Upper lobe of left lung (tissue), 4 donors: ENCODE measurements at regions not wholly inside any gene's neighbourhood (a gene's known extent, or its start where the extent isn't known, plus 50 kb on each side); places are given as distances from the start of the nearest gene placed in this dataset.

ENCODE experiments used
- CTCF ChIP-seq, 6 experiments: fragments of 450-650 bp in 4 of 6; fragments of 200-600 bp in 2 of 6; sonication (generic) in 2 of 6; IDR thresholded peaks; one replicate each; pipeline ENCODE4 v1.5.1; 2016 to 2019; ENCODE audit warnings: antibody characterized with exemption in 6 of 6
- EP300 ChIP-seq, 4 donors: sonication (generic); formaldehyde crosslinking; IDR thresholded peaks; one replicate each; pipeline ENCODE4 v1.5.1; 2017; ENCODE audit warnings: antibody characterized with exemption in 4 of 4, control low read depth in 2 of 4

DNA sequence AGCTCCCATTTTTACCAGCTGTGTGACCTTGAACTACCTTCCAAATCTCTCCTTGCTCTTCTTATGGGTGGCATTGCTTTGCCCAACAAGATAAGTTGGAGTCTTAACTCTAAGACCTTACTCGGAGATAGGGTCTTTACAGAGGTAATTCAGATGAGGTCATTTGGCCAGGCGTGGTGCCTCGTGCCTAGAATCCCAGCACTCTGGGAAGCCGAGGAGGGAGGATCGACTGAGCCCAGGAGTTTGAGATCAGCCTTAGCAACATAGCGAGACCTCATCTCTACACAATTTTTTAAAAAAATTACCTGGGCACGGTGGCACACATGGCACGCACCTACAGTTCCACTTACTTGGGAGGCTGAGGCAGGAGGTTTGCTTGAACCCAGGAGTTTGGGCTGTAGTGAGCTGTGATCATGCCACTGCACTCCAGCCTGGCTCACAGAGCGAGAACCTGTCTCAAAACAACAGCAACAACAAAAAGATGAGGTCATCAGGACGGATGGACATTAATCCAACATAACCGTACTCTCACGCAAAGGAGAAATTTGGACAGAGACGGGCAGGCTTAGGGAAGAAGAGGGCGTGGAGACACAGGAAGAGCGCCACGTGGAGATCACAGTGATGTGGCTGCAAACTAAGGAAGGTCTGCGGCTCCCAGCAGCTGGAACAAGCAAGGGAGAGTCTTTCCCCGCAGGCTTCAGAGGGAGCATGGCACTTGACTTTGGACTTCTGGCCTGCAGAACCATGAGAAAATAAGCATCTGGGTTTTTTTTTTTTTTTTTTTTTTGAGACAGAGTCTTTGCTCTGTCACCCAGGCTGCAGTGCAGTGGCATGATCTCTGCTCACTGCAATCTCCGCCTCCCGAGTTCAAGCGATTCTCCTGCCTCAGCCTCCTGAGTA lies 122.3 kb upstream of the CARD11 start:
- TF ChIP-seq CTCF (IDR thresholded peaks at IDR 0.05) = no peak
- TF ChIP-seq EP300 (IDR thresholded peaks at IDR 0.05) = no peak
